Skin epidermis (tissue), 12 donors: ENCODE measurements at regions not wholly inside any gene's neighbourhood (a gene's known extent, or its start where the extent isn't known, plus 50 kb on each side); places are given as distances from the start of the nearest gene placed in this dataset.
"Not testable (repeated sequence)": the region's sequence is repeated elsewhere in the genome, so short reads cannot be mapped to it uniquely, and the experiment has no call there.

Source experiments
- H3K27ac ChIP-seq, 21 experiments: fragments of 200-600 bp; sonication (generic) in 11 of 21; one replicate each; pipeline ENCODE4 v1.5.0; 2020; ENCODE audit warnings: mild to moderate bottlenecking in 3 of 21, inconsistent platforms in 2 of 21, moderate library complexity in 2 of 21
- H3K4me3 ChIP-seq, 7 experiments: fragments of 200-600 bp; sonication (generic) in 2 of 7; one replicate each; pipeline ENCODE4 v1.5.0; 2020; ENCODE audit warnings: inconsistent platforms in 2 of 7, mild to moderate bottlenecking in 2 of 7, moderate library complexity in 1 of 7

DNA sequence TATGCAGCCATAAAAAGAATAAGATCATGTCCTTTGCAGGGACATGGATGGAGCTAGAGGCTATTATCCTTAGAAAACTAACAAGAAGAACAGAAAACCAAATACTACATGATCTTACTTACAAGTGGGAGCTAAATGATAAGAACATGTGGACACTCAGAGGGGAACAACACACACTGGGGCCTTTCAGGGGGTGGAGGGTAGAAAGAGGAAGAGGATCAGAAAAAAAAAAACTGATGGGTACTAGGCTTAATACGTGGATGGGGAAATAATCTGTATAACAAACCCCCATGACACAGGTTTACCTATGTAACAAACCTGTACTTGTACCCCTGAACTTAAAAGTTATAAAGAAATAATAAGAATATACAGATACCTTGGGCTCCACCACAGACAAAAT lies 514.2 kb downstream of the ARL4A start:
- H3K4me3 ChIP-seq, result no peak overlapping the region
- H3K27ac ChIP-seq, result no peak overlapping the region

DNA sequence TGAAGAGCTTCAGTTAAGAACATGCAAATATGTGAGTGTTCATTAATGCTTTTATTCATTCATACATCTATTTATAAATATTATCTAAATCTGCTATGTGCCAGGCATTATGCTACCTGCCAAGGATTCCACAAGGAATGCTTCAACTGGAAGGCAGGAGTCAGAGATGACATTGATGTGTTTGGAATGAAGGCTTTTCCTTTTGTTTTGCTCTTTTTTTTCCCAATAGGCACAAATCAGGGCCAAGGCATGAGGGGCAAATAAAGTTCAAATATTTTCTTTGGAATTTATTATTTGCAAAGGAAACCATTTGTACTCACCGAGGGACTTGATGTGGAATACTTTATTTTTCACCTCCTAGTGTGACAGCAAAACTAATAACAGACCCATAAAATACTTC lies 530.3 kb downstream of the ARL4A start:
- Histone ChIP-seq H3K27ac (peak overlapping the region in 1 of 21 experiments; percentile 17), H3K4me3 (no peak overlapping the region)

DNA sequence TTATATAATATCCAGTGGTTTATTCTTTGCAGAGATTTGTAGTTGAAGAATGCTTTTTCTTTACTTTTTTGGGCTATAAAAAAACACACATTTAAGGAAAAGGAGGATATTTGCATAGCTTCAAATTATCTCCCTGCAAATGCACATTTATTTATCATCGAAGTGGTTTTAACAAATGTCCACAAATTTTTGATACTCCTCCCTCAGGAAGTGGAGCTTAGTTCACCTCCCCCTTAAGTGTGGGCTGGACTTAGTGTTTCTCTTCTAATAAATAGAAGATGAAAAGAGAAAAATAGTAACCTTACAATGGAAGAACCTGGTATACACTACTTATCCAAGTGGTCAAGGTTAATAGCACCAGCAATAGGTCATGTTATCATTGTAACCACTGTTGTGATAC lies 537.6 kb downstream of the ARL4A start:
- Histone ChIP-seq H3K4me3 (no peak overlapping the region), H3K27ac (no peak overlapping the region)

DNA sequence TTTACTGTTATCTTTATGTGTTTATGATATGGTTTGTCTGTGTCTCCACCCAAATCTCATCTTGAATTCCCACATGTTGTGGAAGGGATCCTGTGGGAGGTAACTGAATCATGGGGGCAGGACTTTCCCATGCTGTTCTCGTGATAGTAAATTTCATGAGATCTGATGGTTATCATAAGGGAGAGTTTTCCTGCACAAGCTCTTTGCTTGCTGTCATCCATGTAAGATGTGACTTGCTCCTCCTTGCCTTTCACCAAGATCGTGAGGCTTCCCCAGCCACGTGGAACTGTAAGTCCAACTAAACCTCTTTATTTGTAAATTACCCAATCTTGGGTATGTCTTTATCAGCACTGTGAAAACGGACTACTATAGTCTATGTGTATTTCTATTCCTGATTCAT lies 539.0 kb downstream of the ARL4A start:
- Histone ChIP-seq H3K27ac (no peak overlapping the region), H3K4me3 (no peak overlapping the region)

DNA sequence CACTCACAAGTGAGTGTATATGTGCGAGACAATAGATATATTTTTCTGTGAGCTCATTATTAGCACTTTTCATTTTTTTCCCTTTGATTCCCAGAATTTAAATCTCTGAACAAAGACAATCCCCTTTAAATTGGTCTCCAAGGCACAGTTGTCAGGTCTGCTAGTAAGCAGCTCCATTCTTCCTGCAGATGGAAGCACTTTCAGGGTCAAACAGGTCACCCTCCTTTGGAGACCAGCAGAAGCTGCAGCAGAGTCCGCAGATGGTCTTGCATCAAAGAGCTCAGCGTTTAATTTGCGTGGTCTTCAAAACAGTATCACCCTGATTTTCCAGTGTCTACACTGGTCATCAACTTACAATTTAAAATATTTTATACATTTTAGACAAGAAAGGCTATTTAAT lies 543.8 kb downstream of the ARL4A start:
- H3K4me3 ChIP-seq, result no peak overlapping the region
- no peak overlapping the region for H3K27ac ChIP-seq

DNA sequence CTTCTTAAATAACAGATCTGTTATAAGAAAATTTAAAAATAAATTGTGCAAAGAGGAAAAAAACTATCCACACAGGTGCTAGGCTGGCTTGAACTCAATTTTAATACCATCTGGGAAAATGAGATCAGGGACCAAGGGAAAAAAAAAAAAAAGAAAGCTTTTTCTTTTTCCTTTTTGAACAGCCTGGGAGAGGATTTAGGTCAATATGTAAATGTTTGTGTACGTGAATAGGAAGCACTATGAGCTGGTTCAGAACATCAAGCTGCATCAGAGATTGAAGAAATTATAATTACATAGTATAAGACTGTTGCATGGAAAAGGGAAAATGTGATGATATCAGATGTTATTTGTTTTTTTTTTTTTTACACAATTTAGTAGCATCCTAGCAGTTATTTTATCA lies 548.0 kb downstream of the ARL4A start:
- Histone ChIP-seq H3K27ac (no peak overlapping the region), H3K4me3 (no peak overlapping the region)

DNA sequence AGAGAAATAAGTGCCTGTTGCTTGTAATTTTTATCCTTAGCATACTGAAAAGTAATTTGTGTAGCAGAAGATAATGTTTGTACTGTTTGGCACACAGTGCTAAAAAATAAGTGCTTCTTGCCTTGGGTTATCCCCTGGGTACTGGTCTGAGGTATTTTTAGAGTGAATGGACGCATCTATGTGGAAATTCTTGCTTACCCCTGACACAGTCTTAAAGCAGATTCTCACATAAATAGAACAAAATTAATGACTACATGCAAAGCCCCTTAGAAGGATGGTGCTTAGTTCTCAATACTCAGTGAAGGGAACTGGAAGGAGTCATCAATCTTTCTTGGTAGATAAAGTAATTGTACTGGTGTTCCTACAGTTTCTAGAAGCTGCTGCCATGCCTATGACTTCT lies 548.6 kb downstream of the ARL4A start:
- H3K4me3 ChIP-seq, result no peak overlapping the region

DNA sequence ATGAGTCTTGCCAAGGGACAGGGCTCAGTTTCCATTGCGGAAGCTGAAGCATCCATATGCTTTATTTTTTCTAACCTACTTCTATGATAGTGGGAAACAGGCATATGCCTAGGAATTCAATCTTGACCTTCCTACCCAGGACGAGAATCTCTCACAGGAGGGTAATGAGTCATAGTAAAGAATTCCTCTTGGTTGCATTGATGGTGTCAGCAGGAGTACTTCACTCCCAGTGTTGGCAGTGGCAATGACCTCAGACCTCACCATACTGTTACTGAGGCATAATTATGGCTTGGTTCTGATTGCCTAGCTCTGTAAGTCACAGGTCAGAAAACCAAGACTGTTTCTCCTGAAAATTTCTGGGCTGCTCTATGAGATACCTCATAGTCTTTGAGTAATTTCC lies 552.9 kb downstream of the ARL4A start:
- H3K27ac ChIP-seq, result no peak overlapping the region
- no peak overlapping the region for H3K4me3 ChIP-seq

More for the DNA sequence above, 548.6 kb downstream of the ARL4A start:
- H3K27ac ChIP-seq, result no peak overlapping the region

DNA sequence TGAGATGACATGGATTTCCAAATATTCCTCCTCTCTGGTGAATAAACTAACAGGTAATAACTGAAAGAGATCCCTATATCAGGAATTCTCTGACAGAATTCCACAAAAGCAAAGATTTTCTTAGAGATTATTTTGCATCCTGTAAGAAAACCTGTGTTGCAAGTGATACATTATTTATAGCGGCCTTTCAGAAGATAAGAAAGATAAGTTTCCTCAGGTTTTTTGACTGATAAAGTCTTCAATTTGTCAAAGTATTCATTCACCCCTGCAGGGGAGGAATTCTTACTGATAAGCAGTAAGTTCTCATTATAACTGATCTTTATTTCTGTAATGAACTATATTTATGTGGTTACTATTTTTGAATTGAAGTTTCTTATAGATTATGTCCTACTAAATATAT lies 554.0 kb downstream of the ARL4A start:
- Histone ChIP-seq H3K27ac (no peak overlapping the region), H3K4me3 (no peak overlapping the region)

DNA sequence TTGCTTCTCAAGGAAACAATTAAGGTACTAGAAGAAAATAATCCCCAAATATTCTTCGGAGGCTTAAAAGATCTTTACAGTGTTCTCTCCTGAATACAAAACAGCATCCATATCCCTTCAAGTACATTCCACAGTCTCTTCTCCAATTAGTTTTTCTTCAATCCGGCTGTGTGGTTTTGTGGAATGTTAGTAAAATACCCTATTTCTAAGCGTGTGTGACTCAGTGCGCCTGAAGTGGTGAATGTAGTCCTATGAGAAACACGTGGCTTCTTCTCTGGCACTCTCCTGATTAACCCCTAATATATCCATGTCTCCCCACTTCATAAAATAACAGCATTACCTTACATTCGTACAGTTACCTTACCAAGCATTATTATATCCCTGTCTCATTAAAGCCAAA lies 570.2 kb downstream of the ARL4A start:
- H3K27ac ChIP-seq, result no peak overlapping the region
- no peak overlapping the region for H3K4me3 ChIP-seq

DNA sequence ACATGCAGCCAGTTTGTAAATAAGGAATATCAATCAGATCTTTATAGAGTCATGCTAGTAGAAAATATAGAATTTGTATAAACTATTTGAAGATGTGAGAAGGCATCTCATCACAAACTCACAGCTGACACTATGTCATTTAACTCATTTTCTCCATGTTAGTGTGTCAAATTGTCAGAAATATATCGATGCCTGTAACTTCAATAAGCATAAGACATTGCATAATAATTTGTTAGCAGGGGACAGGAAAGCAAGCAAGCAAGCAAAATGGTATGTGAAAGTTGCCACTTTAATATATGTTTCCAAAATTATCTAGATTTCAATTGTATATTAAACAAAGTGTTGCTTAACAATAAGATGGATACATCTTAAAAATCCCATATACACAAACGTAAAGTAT lies 571.0 kb downstream of the ARL4A start:
- no peak overlapping the region for H3K4me3 ChIP-seq

DNA sequence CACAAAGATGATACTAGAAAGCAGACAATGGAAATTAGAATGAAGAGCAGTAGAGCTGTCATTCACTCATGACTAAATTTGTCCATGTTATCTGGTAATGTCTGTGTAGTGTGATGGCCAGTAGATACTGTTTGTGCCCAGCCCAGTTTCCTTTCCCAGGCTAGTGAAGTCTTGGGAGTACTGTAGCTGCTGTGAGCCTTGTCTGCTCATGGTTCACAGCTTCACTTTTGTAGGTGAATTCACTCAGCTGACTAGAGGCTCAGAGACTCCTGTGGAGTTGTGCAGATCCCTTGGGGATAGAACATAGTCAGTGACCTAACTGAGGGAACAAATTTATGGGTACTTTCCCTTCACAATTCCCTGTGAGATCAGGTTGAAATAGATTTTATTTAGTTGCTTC lies 572.5 kb downstream of the ARL4A start:
- Histone ChIP-seq H3K27ac (no peak overlapping the region), H3K4me3 (no peak overlapping the region)

More for the DNA sequence above, 571.0 kb downstream of the ARL4A start:
- no peak overlapping the region for H3K27ac ChIP-seq

DNA sequence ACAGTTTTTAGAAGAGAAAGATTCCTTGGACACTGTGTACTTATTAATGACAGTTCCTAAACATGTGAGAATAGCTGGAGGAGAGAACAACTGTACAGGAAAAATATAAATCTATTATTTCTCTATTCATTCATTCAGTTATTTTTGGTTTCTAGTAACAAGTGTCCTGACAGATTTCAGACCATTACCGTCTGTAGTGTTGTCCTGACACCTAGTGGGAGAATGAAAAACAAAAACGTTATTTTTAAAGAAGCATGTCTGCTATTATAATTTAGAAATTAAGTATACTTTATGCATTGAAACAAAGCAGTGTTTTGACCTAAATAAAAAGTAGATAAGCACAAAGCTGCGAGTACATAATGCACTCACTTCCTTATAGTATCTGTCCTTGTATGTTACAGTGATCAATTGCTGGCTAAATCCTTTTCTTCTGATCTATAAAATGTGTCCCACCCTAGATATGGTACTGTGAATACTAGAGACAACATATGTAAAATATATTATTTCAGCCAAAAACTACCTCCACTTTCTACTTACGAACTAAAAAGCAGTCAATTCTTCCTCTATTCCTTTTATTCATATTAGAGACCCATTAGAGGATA lies 575.6 kb downstream of the ARL4A start:
- Histone ChIP-seq H3K4me3 (no peak overlapping the region), H3K27ac (no peak overlapping the region)

DNA sequence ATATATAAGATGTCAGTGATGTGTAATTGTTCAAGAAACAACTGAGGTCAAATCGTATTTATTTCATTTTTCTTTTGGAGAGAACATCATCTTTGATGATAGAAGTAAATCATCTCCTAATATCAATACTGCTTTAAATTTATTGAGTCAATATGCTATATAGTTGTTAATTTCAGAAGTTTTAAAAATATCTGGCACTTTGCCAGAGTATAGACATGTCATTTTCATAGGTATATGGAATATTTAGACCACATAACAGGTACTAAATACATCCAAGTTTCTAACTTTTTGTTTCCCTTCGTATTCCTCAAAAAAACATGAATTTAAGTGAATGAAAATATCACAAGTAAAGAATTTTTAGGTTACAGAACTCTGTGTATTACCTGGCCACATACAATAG lies 577.8 kb downstream of the ARL4A start:
- Histone ChIP-seq H3K4me3 (no peak overlapping the region), H3K27ac (no peak overlapping the region)

DNA sequence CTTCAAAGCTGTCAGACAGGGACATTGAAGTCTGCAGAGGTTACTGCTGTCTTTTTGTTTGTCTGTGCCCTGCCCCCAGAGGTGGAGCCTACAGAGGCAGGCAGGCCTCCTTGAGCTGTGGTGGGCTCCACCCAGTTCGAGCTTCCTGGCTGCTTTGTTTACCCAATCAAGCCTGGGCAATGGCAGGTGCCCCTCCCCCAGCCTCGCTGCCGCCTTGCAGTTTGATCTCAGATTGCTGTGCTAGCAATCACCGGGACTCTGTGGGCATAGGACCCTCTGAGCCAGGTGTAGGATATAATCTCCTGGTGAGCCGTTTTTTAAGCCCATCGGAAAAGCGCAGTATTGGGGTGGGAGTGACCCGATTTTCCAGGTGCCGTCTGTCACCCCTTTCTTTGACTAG lies 586.8 kb downstream of the ARL4A start:
- H3K27ac ChIP-seq, H3K4me3 ChIP-seq: not testable (repeated sequence)

DNA sequence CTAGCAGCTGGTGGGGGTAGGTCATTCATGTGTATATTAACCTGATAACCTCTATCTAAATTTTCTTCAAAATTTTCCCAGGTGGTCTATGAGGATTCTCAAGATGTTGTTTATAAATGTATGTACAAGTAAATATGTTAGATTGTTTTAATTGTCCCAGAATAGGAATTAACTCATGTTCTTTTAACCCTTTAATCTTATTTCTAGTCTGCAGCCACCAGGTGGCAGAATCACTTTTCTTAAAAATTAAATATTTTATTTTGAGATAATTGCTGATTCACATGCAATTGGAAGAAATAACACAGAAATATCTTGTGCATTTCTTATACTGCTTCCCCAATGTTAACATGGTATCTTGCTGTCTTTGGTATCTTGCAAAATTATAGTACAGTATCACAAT lies 589.5 kb downstream of the ARL4A start:
- no peak overlapping the region for H3K4me3 ChIP-seq
- no peak overlapping the region for H3K27ac ChIP-seq

DNA sequence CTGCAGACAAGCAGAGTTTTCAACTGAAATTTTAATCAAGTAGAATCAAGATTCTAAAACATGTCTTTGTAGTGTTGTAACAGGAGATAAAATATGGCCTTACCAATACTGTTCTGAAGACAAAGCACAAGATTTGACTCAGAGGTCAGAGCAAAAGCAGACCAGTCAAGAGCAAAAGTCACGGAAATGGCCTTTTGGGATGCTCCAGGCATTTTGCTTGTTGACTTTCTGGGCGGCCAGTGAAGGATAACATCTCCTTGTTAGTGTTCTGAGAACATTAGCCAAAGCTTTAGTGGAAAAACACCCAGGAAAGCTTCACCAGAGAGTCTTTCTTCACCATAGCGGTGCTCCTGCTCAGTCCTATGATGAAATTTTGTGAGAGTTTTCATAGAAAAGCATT lies 590.6 kb downstream of the ARL4A start:
- Histone ChIP-seq H3K4me3 (no peak overlapping the region), H3K27ac (no peak overlapping the region)

DNA sequence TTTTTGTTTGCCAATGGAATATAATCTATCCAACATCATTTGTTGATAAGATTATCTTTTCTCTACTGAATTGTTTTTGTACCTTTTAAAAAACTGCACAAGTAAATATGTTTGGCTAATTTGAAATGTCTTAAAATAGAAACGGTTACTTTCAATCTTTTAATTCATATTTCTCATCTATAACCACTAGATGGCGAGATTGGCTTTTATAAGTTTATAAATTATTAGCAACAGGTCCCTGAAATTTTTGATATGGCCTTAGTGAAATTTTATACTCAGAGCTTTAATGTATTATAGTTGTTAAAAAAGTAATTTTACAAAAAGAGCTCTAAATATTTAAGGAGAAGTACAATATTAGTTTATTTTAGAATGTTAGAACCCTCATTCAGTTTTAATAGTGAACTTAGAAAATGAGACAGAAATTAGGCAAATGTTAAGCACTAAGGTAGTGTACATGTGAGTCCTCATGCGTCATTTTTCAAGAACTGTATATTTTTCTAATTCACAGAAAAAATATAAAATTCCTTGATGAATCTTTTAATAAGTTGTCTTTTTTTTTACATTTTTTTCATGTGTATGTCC lies 592.5 kb downstream of the ARL4A start:
- Histone ChIP-seq H3K4me3 (no peak overlapping the region), H3K27ac (no peak overlapping the region)

DNA sequence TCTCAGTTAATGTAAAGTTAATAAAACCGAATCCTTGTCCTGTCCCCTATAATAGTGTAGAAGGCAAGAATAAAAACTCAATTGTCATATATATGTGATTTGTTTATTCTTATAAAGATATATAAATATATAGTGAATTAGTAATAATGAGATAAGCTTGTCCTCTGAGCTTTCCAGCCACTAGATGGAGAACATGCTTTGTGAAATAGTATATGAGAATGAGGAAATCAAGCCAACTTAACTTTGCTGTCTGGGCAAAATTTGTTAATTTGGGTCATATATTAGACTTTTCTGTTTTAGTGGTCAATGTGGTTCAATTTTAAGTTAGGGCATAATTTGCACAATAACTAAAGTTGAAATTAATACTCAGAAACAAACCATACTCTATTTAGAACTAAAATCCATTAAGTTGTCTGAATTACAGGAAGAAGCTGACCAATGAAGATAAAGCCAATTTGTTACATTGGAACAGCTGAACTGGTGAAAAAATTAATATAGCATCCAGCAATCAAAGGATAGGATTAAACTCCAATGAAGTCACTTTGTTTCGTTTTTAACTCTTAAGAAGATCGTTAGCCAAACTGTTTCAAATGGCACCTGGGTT lies 595.0 kb downstream of the ARL4A start:
- Histone ChIP-seq H3K4me3 (no peak overlapping the region), H3K27ac (no peak overlapping the region)

DNA sequence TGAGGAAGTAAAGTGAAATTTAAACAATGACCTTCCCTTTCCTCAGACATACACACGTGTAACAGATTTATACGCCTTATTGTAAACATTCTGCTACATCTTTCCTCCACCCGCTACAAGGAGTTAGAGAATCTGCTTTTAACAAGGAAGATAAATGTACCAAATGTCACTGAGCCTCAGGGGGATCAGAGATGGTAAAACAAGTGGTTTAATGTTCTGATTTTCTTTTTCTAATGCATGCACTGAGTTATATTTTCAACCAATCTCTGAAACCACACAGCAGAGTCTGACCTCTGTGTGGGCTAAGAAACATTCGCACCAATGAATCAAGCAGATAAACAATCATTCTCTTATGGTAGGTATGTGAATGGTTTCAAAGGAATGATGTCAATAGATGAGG lies 599.5 kb downstream of the ARL4A start:
- H3K4me3 ChIP-seq, result no peak overlapping the region
- H3K27ac ChIP-seq, result no peak overlapping the region

DNA sequence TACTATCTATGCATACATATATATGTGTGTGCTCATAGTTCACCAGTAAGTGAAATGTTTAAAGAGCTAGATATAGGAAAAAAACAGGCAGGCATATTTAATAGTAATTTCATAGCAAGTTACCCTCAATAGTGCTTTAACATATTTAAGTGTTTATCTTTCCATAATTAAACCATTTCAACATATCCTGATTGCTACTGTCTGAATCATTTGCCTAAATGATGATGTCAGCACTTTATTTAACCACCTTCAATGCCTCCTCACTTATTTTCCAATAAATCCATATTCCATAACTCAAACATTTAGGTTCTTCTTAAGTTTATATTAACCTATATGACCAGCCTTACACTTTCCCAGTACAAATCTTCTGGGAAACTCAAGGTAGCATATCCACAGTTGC lies 601.1 kb downstream of the ARL4A start:
- H3K4me3 ChIP-seq, result no peak overlapping the region
- no peak overlapping the region for H3K27ac ChIP-seq

DNA sequence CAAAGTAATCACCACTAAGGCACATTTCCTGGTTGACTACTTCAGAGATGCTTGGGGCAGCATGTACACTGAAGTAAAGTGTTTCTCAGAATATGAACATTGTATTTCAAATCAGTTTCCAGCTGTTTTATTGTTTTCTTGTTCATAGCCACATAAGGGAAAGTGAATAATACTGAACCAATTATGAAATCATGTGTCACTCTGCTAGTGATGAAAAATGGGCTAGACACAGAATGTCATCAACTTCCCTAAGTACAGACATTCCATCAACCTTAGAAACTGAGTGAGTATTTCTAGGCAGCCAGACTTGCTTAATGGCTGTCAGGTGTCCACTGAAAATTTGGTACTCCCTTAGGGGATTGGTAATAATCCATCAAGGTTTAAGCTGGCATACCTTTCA lies 603.5 kb downstream of the ARL4A start:
- no peak overlapping the region for H3K27ac ChIP-seq
- no peak overlapping the region for H3K4me3 ChIP-seq
